Stimulated activated naive B cell treated with anti-CD40 and anti-IgM and Interleukin-4, amounts not matched to agents 10 μg/mL and 1 μg/mL and 100 μg/mL, for 72 hours (primary cell): ENCODE measurements at regions not wholly inside any gene's neighbourhood (a gene's known extent, or its start where the extent isn't known, plus 50 kb on each side); places are given as distances from the start of the nearest gene placed in this dataset.
"Not testable (repeated sequence)": the region's sequence is repeated elsewhere in the genome, so short reads cannot be mapped to it uniquely, and the experiment has no call there.

Source experiments
- ATAC-seq, 2 donors: fragments of 150-1000 bp; cut with Tn5 transposase; replicated peaks; 2 replicates each; pipeline ENCODE4 v1.10.0; 2021; ENCODE audit warnings: moderate library complexity in 1 of 2
- DNase-seq: peaks from one replicate; pipeline ENCODE4 v3.0.0; 2021
- H3K27ac Mint-ChIP-seq: one replicate; pipeline ENCODE4 v1.8.0; 2022; ENCODE audit warnings: mild to moderate bottlenecking, mixed read lengths
- H3K27me3 Mint-ChIP-seq, 2 donors: one replicate each; pipeline ENCODE4 v1.8.0; 2022; ENCODE audit warnings: mixed read lengths in 2 of 2
- H3K36me3 Mint-ChIP-seq, 2 donors: one replicate each; pipeline ENCODE4 v1.8.0; 2022; ENCODE audit warnings: mixed read lengths in 2 of 2, mild to moderate bottlenecking in 1 of 2
- H3K4me1 Mint-ChIP-seq, 2 donors: one replicate each; pipeline ENCODE4 v1.8.0; 2022; ENCODE audit warnings: mixed read lengths in 2 of 2, mild to moderate bottlenecking in 1 of 2
- H3K4me3 Mint-ChIP-seq, 2 donors: one replicate each; pipeline ENCODE4 v1.8.0; 2022; ENCODE audit warnings: mild to moderate bottlenecking in 2 of 2, mixed read lengths in 2 of 2, moderate library complexity in 1 of 2
- H3K9me3 Mint-ChIP-seq, 2 donors: one replicate each; pipeline ENCODE4 v1.8.0; 2022; ENCODE audit warnings: mixed read lengths in 2 of 2, mild to moderate bottlenecking in 1 of 2

DNA sequence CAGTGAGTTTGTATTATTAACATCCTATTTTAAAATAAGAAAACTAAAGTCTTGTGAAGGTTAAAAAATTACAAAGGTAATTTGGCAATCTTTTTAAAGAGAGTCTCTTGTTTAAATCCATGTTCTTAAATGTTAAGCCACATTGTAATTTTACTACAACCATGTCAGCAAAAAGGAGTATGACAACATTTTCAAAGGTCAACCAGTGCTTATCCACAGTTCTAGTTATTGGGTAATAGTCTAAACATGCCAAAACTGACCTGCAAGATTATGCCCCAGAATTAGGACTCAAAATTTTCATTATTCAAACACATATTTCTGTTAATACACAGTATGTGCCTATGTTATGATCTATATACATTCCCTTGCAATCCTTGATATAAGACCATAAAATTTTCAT lies 1312.6 kb upstream of the CHAC2 start:
- ATAC-seq (no peak), DNase-seq (no peak)
- H3K9me3 Mint-ChIP-seq: peaks cover 2 to 8% of the 10 kb centered on the region in 2 donors
- no peaks in the 10 kb centered on the region for H3K4me1 Mint-ChIP-seq
- H3K27me3 Mint-ChIP-seq: no peaks in the 10 kb centered on the region
- H3K4me3 Mint-ChIP-seq: no peak overlapping the region
- H3K27ac Mint-ChIP-seq: no peak overlapping the region
- H3K36me3 Mint-ChIP-seq: no peaks in the 10 kb centered on the region

DNA sequence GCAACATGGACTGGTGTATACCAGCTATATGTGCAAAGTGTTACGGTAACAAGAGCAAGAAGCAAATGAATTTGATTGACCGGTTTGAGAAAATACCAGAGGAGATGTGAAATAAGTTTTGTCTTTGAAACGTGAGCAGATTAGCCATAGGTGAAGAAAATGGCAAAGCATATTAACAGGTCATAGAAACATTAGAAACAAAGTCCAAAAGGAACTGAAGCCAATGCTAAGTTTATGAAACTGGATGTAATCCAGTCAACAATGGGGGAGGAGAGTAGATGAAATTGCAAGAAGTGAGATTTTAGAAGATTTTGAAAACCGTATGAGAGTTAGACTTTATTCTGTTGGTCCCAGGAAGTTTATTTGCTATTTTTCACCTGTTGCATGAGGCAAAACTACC lies 1315.4 kb upstream of the CHAC2 start:
- H3K36me3 Mint-ChIP-seq: no peaks in the 10 kb centered on the region
- H3K4me3 Mint-ChIP-seq: no peak overlapping the region
- DNase-seq: no peak
- no peaks in the 10 kb centered on the region for H3K4me1 Mint-ChIP-seq
- no peaks in the 10 kb centered on the region for H3K27me3 Mint-ChIP-seq
- peaks cover 2 to 5% of the 10 kb centered on the region in 2 donors for H3K9me3 Mint-ChIP-seq
- H3K27ac Mint-ChIP-seq: no peak overlapping the region
- ATAC-seq: no peak

DNA sequence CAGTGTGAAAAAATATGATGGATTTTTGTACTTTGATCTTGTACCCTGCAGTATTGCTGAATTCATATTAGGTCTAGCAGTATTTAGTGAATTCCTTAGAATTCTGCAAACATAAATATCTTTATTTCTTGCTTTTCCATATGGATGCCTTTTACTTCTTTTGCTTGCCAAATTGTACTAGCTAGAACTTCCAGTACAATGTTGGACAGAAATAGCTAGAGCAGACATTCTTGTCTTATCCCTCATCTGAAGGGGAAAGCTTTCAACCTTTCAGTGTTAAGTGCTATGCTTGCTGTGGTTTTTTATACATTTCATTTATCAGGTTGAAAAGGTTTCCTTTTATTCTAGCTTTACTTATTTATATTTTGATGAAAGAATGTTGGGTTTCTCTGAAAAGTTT lies 1321.9 kb upstream of the CHAC2 start:
- no peaks in the 10 kb centered on the region for H3K36me3 Mint-ChIP-seq
- no peaks in the 10 kb centered on the region for H3K27me3 Mint-ChIP-seq
- H3K9me3 Mint-ChIP-seq: peaks cover 0 to 4% of the 10 kb centered on the region in 2 donors
- no peak overlapping the region for H3K27ac Mint-ChIP-seq
- H3K4me3 Mint-ChIP-seq: no peak overlapping the region
- ATAC-seq (no peak), DNase-seq (no peak)
- no peaks in the 10 kb centered on the region for H3K4me1 Mint-ChIP-seq

DNA sequence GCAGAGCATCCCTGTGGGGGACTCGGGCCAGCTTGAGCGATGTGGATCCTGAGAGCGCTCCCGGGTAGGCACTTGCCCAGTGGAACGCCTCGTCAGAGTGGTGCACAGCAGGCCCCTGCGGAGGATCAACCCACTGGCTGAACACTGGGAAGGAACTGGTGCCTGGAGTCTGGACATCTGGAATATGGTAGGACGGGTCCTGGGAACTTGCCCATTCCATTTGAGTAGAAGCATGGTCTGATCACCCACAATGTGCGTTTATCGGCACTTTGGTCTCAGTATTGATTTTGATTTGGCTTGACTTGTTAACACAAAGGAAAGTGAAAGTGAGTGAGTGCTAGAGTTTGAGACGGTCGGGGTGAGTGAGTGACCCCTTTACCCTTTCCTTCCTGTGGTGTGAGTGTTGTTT lies 1336.2 kb upstream of the CHAC2 start:
- Mint-ChIP-seq H3K9me3 (peaks cover 5 to 6% of the 10 kb centered on the region in 2 donors), H3K4me1 (no peaks in the 10 kb centered on the region), H3K36me3 (no peaks in the 10 kb centered on the region), H3K27me3 (no peaks in the 10 kb centered on the region), H3K27ac (no peak overlapping the region), H3K4me3 (no peak overlapping the region)
- DNase-seq (no peak), ATAC-seq (no peak)

DNA sequence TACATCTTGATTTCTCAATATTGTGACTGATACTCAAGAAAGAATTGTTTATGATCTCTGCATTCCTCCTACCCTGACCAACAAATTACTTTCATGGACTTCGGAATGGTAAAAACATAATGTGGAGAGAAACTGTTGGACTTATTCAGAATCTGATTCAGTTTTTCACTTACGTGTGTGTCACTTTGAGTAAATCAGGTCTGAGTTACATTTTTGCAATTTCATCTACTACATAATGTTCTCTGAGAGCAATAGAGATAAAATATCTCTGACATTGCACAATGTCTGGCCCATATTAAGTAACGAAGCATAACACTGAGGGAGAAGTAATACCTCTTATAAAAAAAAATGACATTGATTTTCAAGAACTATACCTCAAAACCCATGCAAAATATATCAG lies 1337.9 kb upstream of the CHAC2 start:
- no peak for DNase-seq
- H3K27me3 Mint-ChIP-seq: no peaks in the 10 kb centered on the region

DNA sequence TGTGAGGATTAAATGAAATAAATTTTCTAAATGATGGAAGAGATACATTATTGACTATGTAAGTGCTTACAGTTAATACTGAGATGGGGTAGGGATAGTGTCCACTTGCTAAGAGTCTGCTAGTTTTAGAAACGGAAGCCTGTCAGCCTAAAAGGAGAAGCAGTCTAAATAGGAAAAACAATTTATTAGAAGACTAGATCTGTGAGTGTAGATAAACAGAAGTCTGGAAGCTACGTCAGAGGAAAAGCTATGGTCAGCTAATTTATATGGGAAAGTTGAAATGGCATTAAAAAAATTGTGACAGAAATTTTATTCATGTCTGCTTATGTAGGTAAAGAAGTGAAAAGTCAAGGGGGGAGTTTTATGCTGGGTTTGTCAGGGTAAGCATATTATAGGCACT lies 1338.4 kb upstream of the CHAC2 start:
- Mint-ChIP-seq H3K9me3 (peaks cover 5 to 6% of the 10 kb centered on the region in 2 donors), H3K27me3 (no peaks in the 10 kb centered on the region), H3K27ac (no peak overlapping the region), H3K36me3 (no peaks in the 10 kb centered on the region), H3K4me1 (no peaks in the 10 kb centered on the region), H3K4me3 (no peak overlapping the region)
- DNase-seq (no peak), ATAC-seq (no peak)

More for the DNA sequence above, 1337.9 kb upstream of the CHAC2 start:
- Mint-ChIP-seq H3K4me3 (no peak overlapping the region), H3K4me1 (no peaks in the 10 kb centered on the region), H3K27ac (no peak overlapping the region), H3K9me3 (peaks cover 5 to 6% of the 10 kb centered on the region in 2 donors), H3K36me3 (no peaks in the 10 kb centered on the region)
- ATAC-seq: no peak

DNA sequence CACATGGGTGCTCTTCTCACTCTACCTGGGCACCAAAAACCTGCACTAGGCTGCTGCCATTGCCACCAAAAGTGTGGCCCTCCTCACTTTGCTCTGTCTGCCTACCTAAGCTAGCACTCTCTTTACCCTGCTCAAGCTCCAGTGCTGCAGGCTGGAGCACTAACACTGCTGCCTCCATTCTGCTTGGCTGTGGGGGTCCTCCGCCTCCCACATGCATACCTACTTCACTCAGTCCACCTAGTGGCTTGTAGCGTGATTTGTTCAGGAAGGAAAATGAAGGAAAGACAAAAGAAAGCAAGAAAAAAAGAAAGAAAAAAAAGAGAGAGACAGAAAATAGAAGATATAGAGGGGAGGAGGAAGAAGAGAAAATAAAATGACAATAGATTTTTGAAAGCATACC lies 1339.4 kb upstream of the CHAC2 start:
- no peak for ATAC-seq
- Mint-ChIP-seq H3K27me3 (no peaks in the 10 kb centered on the region), H3K4me3 (no peak overlapping the region)

DNA sequence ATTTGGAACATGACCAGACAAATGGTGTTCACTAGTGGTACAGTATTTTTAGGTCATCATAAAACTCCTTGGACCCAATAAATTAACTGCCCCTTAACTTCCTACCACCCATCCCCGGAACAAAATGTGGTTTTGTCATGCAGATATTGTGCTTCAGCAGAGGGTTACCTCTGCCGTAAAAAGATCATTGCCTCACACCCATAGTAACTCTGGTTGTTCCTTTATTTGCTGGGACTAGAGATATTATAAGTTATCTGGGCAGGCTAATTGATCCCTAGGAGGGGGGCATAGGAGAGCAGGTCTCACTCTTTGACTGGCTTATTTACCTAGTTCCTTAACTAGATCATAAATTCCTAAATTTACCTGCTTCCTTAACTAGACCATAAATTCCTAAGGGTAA lies 1343.9 kb upstream of the CHAC2 start:
- Mint-ChIP-seq H3K9me3 (peaks cover 4% of the 10 kb centered on the region in 2 donors), H3K27ac (no peak overlapping the region), H3K27me3 (no peaks in the 10 kb centered on the region), H3K4me1 (no peaks in the 10 kb centered on the region), H3K36me3 (no peaks in the 10 kb centered on the region), H3K4me3 (no peak overlapping the region)
- ATAC-seq: no peak
- DNase-seq: no peak

More for the DNA sequence above, 1339.4 kb upstream of the CHAC2 start:
- no peaks in the 10 kb centered on the region for H3K36me3 Mint-ChIP-seq
- no peak for DNase-seq
- H3K27ac Mint-ChIP-seq: no peak overlapping the region
- no peaks in the 10 kb centered on the region for H3K4me1 Mint-ChIP-seq
- peaks cover 5 to 6% of the 10 kb centered on the region in 2 donors for H3K9me3 Mint-ChIP-seq

DNA sequence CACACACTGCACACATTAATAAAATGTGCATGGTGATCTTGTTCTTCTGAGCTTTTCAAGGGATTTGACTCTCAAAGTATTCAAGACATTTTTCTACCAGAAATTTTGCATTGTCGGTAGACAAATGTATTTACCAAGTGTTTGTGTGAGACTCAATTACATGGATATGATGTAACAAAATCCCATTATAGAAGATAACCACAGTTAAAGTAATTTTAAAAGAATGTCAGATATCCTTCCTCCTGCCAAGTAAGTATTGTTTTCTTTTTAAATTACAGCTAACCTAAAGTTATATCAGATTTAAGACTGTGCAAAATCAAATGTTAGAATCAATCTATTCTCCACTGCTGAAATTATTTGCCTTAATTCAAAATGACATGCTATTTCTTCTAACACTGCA lies 1344.5 kb upstream of the CHAC2 start:
- DNase-seq: no peak
- H3K4me3 Mint-ChIP-seq: no peak overlapping the region
- H3K4me1 Mint-ChIP-seq: no peaks in the 10 kb centered on the region
- no peak overlapping the region for H3K27ac Mint-ChIP-seq
- no peak for ATAC-seq
- H3K27me3 Mint-ChIP-seq: no peaks in the 10 kb centered on the region
- H3K9me3 Mint-ChIP-seq: peaks cover 4 to 5% of the 10 kb centered on the region in 2 donors
- no peaks in the 10 kb centered on the region for H3K36me3 Mint-ChIP-seq

DNA sequence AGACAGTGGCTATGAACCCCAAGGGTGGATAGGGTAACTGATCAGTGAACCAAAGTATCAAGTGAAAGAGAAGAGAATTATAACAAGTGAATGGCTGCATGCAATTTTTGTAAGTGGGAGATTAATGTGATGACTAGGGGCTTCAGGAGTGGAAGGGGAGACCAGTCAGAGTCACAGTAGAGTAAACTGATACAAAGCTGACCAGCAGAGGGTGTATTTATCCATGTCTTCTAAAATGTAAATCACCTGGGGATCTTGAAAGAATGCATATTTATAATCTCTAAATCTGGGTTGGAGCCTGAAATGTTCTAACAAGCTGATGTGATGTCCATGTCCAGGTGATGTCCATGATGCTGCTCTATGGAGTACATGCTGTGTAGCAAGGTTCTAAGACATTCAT lies 1351.3 kb upstream of the CHAC2 start:
- no peak for DNase-seq
- H3K27ac Mint-ChIP-seq: no peak overlapping the region
- no peaks in the 10 kb centered on the region for H3K4me1 Mint-ChIP-seq
- no peak for ATAC-seq
- peaks cover 3 to 4% of the 10 kb centered on the region in 2 donors for H3K9me3 Mint-ChIP-seq
- no peak overlapping the region for H3K4me3 Mint-ChIP-seq
- no peaks in the 10 kb centered on the region for H3K36me3 Mint-ChIP-seq
- no peaks in the 10 kb centered on the region for H3K27me3 Mint-ChIP-seq

DNA sequence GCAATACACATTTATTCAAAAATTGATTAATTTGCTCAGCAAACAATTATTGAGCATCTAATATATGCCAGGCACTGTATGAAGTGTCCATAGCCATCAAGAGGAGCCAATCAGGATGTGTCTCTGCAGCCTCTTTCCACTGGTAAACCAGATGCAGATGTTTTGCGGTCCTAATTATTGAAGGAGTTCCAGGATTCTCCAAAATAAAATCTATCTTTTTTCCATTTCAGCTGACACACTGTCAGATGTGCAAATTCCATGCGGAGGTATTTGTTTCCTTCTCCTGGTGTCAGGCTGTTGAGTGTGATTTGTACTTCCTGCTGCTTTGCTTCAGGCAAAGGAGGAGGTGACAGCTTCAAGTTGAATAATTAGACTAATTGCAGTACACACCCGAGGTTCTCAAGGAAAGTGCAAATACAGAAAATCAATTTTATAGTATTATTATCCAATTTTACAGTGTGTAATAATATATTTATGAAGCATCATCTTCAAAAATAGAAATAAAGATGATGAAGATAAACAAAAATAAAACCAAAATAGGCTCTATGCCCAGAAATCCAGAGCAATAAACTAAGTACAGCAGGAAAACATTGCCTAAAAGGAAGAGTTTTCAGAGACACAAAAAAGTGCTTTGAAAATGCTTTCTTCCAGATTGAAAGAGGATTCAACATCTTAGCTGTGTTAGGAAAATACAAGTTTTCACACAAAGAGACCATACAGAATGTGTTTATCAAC lies 1352.9 kb upstream of the CHAC2 start:
- Mint-ChIP-seq H3K36me3 (no peaks in the 10 kb centered on the region), H3K27ac (no peak overlapping the region), H3K4me3 (no peak overlapping the region), H3K9me3 (peaks cover 0 to 4% of the 10 kb centered on the region in 2 donors), H3K4me1 (no peaks in the 10 kb centered on the region), H3K27me3 (no peaks in the 10 kb centered on the region)
- ATAC-seq: no peak
- DNase-seq: no peak

DNA sequence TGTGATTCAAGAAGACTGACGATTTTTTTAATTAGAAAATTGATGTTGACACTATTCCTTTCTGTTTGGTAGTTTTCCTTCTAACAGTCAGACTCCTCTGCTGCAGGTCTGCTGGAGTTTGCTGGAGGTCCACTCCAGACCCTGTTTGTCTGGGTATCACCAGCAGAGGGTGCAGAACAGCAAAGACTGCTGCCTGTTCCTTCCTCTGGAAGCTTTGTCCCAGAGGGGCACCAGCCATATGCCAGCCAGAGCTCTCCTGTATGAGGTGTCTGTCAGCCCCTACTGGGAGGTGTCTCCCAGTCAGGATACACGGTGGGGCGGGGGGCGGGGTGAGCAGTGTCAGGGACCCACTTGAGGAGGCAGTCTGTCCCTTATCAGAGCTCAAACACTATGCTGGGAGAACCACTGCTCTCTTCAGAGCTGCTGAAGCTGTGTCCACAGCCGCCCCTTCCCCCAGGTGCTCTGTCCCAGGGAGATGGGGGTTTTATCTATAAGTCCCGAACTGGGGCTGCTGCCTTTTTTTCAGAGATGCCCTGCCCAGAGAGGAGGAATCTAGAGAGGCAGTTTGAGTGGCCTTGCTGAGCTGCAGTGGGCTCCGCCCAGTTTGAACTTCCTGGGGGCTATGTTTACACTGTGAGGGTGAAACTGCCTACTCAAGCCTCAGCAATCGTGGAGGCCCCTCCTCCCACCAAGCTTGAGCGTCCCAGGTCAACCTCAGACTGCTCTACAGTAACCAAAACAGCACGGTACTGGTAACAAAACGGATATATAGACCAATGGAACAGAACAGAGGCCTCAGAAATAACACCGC lies 1358.1 kb upstream of the CHAC2 start:
- not testable (repeated sequence) for H3K27ac Mint-ChIP-seq, H3K36me3 Mint-ChIP-seq, DNase-seq, ATAC-seq, H3K4me3 Mint-ChIP-seq, H3K27me3 Mint-ChIP-seq, H3K4me1 Mint-ChIP-seq, H3K9me3 Mint-ChIP-seq

DNA sequence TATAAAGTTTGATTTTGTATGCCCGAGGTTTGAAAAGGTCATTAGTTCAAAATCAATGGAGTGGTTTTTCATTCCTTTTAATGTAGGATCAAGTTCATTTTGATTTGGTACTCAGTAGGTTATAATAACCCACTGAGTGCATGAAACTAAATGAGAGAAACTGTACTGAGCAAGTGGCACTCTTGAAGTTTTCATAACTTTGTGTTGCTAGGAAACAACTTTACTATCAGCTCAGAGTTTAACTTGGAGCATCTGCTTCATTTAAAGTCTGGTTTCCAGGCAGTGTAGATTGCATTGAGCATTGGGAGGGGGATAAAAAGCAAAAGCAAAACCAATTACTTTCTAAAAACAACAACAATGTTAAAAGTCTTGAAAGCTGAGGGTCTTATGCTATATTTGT lies 1361.6 kb upstream of the CHAC2 start:
- Mint-ChIP-seq H3K27ac (no peak overlapping the region), H3K4me1 (no peaks in the 10 kb centered on the region), H3K27me3 (no peaks in the 10 kb centered on the region), H3K4me3 (no peak overlapping the region), H3K36me3 (no peaks in the 10 kb centered on the region), H3K9me3 (peaks cover 4 to 6% of the 10 kb centered on the region in 2 donors)
- DNase-seq: no peak
- ATAC-seq: no peak

DNA sequence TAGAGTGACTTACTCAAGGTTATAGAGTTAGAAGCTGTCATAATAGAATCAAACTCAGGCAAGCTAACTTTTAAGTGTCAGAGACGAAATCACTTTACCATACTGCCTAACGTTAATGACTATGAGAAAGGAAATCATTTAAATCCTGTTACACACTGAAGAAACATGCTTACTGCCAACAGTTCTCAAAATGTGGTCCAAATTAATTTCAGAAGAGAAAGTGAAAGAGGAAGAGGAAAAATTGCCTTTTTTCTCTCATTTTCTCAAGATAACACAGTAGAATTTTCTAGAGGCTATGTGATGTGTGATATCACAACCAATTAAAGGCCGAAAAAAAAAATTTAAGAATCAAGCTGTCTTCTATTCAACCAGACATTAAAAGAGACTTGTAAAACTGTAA lies 1362.7 kb upstream of the CHAC2 start:
- H3K36me3 Mint-ChIP-seq: no peaks in the 10 kb centered on the region
- no peak overlapping the region for H3K4me3 Mint-ChIP-seq
- no peak for ATAC-seq
- no peaks in the 10 kb centered on the region for H3K4me1 Mint-ChIP-seq
- H3K27ac Mint-ChIP-seq: no peak overlapping the region
- no peaks in the 10 kb centered on the region for H3K27me3 Mint-ChIP-seq
- peaks cover 5 to 8% of the 10 kb centered on the region in 2 donors for H3K9me3 Mint-ChIP-seq
- DNase-seq: no peak

DNA sequence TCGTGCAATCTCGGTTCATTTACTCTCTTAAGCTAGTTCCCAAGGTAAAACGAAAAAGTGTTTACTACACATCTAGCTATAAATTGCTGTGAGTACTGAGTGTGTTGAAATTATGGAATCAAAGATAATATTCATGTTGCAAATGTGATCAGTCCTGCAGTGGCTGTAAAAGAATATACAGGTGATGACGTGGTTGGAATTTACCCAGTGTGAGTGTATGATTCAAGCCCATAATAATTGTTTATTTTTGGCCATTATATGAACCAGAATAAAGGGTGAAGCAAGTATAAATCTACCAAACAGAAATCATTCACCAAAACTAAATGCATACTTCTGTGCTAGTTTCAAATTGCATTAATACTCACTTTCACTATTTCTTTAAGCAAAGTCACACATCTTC lies 1363.6 kb upstream of the CHAC2 start:
- Mint-ChIP-seq H3K4me3 (no peak overlapping the region), H3K27me3 (no peaks in the 10 kb centered on the region), H3K4me1 (no peaks in the 10 kb centered on the region), H3K36me3 (no peaks in the 10 kb centered on the region), H3K9me3 (peaks cover 6 to 8% of the 10 kb centered on the region in 2 donors), H3K27ac (no peak overlapping the region)
- ATAC-seq (no peak), DNase-seq (no peak)
